ENCODE measurements at regions not wholly inside any gene's neighbourhood (a gene's known extent, or its start where the extent isn't known, plus 50 kb on each side); places are given as distances from the start of the nearest gene placed in this dataset.

DNA sequence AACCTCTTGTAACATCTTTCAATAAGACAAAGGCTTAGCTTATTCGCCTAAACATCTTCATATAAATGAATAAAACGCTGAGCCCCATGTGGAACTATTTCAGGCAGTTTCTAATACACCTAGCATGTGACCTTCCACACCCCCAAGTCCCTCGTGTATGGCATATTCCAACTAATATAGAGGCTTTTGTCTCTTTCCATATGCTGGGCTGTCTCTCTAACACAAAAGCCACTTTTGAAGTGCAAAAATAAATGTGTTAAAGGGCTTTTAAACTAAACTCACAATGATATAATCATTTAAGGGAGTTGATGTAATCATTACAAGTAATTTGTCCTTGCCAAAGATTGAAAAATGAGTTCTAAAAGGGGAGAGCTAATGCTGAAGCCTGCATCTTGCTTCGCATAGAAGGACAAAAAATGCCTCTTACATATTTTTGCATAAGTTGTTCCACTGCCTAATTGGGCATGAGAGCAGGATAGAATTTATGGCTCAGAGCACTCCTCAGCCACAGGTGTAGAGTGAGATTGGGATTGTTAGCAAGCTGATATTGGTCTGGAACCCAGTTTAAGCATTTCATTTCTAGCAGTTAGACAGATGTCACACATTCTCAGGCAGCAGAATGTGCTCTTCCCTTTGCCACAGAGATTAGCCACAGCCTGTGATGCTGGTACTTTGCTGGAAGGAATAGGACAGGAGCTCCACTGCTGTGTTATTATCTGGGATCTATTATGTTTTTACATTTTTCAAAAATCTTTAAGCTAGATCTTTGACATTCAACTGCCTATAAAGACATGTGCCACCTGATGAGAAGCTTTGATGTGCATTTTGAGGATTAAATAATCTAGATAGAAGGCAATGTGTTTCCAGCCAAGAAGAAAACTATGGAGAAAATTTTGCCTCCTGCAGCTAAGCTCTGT, 1044.4 kb downstream of the ADGRL2 start:
- Histone ChIP-seq H3K27ac (ENCODE audit: low read length) (no peak overlapping the region), H3K4me1 (ENCODE audit: control insufficient read depth, insufficient read depth, low read length) (no peaks in the 10 kb centered on the region), H3K27me3 (ENCODE audit: control insufficient read depth, insufficient read depth, low read length) (no peaks in the 10 kb centered on the region), H3K36me3 (ENCODE audit: control insufficient read depth, insufficient read depth, low read length) (no peaks in the 10 kb centered on the region), H3K9me3 (ENCODE audit: control insufficient read depth, low read depth, low read length) (no peaks in the 10 kb centered on the region), H3K4me3 (ENCODE audit: low read length) (no peak overlapping the region)
- DNase-seq: no peak
- WGBS (ENCODE audit: insufficient coverage, low lambda C conversion rate): no CpG with 5 or more reads among the region's 4 CpGs

DNA sequence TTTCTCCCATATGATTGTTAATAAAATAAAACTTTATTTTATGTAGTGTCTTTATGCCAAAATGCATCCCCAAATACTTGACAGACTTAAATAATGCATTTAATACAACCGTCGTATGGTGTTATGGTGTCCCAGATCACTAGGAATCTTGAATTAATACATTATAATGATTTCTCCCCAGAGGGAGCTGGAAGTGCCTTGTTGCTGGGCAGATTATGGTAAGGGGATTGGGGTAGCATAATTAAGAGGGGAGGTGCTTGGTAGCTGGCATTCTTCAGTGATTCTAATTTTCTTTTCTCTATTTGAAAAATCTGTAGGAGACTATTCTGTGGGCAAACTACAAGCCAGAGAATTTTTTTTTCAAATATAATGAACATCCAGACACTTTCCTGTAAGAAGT, 1043.7 kb downstream of the ADGRL2 start:
- Histone ChIP-seq H3K27ac (ENCODE audit: low read length) (no peak overlapping the region), H3K36me3 (ENCODE audit: control insufficient read depth, insufficient read depth, low read length) (no peaks in the 10 kb centered on the region), H3K4me1 (ENCODE audit: control insufficient read depth, insufficient read depth, low read length) (no peaks in the 10 kb centered on the region), H3K9me3 (ENCODE audit: control insufficient read depth, low read depth, low read length) (no peaks in the 10 kb centered on the region), H3K27me3 (ENCODE audit: control insufficient read depth, insufficient read depth, low read length) (no peaks in the 10 kb centered on the region), H3K4me3 (ENCODE audit: low read length) (no peak overlapping the region)
- DNase-seq: no peak
- no CpG with 5 or more reads among the region's 2 CpGs for WGBS (ENCODE audit: insufficient coverage, low lambda C conversion rate)

DNA sequence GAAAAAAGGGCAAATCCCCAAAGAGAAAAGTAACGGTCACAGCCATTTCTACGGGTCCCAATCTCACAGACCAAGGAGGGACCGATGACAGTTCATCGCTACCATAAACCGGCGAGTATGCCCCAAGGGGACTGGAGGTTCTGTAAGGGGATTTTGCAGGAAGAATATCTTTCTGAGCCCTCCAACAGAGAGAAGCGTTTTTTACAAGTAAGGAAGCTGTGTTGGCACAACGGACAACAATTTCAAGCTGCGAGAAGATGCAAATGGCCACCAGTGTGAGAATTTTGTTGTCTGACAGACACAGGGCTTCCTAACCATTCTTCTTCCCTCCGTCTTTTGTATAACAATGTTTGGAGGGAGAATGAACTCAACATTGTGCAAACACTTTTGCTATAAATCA, 1043.1 kb downstream of the ADGRL2 start:
- Histone ChIP-seq H3K27me3 (ENCODE audit: control insufficient read depth, insufficient read depth, low read length) (no peaks in the 10 kb centered on the region), H3K27ac (ENCODE audit: low read length) (no peak overlapping the region), H3K36me3 (ENCODE audit: control insufficient read depth, insufficient read depth, low read length) (no peaks in the 10 kb centered on the region), H3K4me1 (ENCODE audit: control insufficient read depth, insufficient read depth, low read length) (no peaks in the 10 kb centered on the region), H3K9me3 (ENCODE audit: control insufficient read depth, low read depth, low read length) (no peaks in the 10 kb centered on the region), H3K4me3 (ENCODE audit: low read length) (no peak overlapping the region)
- no peak for DNase-seq
- WGBS (ENCODE audit: insufficient coverage, low lambda C conversion rate): 100% methylated on average over 3 of the region's 10 CpGs

DNA sequence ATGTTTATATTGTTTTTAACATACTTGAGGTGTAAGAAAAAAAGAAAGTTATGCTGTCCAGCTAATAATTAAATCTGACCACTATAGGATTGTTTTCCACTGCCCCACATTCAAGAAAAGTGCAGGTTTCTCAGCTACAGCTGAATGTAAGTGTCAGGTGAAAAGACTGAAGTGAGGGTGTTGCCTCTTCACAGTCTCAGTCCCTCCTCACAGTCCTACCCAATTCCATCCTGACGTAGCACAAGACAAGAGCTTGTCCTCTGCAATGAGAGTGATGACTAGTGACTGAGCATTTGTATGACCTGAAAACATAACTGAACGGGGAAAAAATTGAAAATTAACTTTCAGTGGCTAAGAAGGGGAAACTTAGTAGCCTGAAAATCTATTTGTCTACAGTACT, 1039.5 kb downstream of the ADGRL2 start:
- H3K27ac ChIP-seq (ENCODE audit: low read length): no peak overlapping the region
- no peaks in the 10 kb centered on the region for H3K27me3 ChIP-seq (ENCODE audit: control insufficient read depth, insufficient read depth, low read length)
- WGBS (ENCODE audit: insufficient coverage, low lambda C conversion rate): 80% methylated on average over 1 of the region's 2 CpGs
- DNase-seq: no peak
- H3K4me1 ChIP-seq (ENCODE audit: control insufficient read depth, insufficient read depth, low read length): no peaks in the 10 kb centered on the region
- H3K9me3 ChIP-seq (ENCODE audit: control insufficient read depth, low read depth, low read length): no peaks in the 10 kb centered on the region
- H3K4me3 ChIP-seq (ENCODE audit: low read length): no peak overlapping the region
- H3K36me3 ChIP-seq (ENCODE audit: control insufficient read depth, insufficient read depth, low read length): no peaks in the 10 kb centered on the region

DNA sequence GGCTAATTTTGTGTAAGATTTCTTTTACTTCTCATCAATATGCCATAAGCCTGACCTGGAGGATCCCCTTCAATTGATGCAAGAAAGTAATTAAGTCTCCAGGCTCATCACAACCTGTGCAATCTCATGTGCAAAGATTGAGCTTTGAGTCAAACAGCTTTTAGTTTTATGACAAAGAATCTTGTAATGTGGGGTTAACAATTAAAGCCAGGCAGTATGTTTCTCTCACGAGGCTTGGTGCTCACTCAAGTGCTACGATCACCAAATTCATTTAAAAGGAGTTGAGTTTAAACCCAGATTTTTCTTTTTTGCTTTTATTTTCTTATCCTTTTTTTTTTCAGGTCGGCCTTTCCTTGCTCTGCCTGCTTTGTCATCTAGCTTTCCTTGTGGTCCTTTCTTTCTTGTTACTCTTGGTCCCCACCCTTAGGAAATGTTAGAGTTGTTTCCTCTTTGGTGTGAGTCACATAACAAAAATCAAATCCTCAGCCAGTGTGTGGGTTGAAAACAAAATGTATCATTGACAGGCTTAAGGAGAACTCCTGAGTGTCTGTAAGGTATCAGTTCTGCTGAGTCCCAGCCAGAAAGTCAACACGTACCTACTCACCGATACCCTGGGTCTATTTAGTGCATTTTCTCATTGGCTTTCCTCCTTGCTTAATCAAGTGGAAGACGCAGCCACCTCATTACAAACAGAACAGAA, 1037.2 kb downstream of the ADGRL2 start:
- Histone ChIP-seq H3K4me3 (ENCODE audit: low read length) (no peak overlapping the region), H3K9me3 (ENCODE audit: control insufficient read depth, low read depth, low read length) (no peaks in the 10 kb centered on the region), H3K27me3 (ENCODE audit: control insufficient read depth, insufficient read depth, low read length) (no peaks in the 10 kb centered on the region), H3K27ac (ENCODE audit: low read length) (no peak overlapping the region), H3K4me1 (ENCODE audit: control insufficient read depth, insufficient read depth, low read length) (no peaks in the 10 kb centered on the region), H3K36me3 (ENCODE audit: control insufficient read depth, insufficient read depth, low read length) (no peaks in the 10 kb centered on the region)
- WGBS (ENCODE audit: insufficient coverage, low lambda C conversion rate): 63% methylated on average over 5 of the region's 6 CpGs
- DNase-seq: no peak

DNA sequence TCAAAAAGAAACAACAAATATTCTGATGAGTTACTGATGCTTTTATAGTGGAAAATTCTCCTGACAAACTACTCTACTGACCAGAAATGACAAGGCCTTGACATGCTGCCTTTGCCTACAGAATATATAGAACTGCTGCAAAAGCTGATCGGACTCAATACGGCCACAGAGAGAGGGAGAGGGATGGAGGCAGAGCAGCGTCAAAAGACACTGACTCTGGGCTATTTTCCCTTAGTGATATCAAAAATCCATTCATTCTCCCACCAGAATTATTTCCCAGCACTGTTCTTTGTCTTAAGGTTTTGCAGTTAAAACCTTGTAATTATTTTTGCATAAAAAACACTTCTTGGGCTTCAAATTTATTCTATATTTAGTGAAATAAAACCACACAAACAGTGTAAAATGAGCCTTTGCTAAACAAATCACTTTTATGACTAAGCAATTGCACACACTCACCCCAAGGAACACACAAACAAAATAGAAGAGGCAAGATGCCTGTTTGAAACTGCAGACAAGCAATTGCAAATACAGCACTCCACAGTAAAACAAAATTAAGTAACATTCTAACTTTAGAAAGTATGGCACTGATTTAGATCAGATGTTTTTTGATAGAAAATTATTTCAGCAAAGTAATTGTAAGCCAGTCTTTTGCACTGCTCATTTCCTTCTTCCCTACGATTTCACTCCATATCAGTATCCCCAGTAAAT, 1036.4 kb downstream of the ADGRL2 start:
- DNase-seq: no peak
- Histone ChIP-seq H3K27me3 (ENCODE audit: control insufficient read depth, insufficient read depth, low read length) (no peaks in the 10 kb centered on the region), H3K4me3 (ENCODE audit: low read length) (no peak overlapping the region), H3K9me3 (ENCODE audit: control insufficient read depth, low read depth, low read length) (no peaks in the 10 kb centered on the region), H3K36me3 (ENCODE audit: control insufficient read depth, insufficient read depth, low read length) (no peaks in the 10 kb centered on the region), H3K27ac (ENCODE audit: low read length) (no peak overlapping the region), H3K4me1 (ENCODE audit: control insufficient read depth, insufficient read depth, low read length) (no peaks in the 10 kb centered on the region)
- 88% methylated on average over 1 of the region's 4 CpGs for WGBS (ENCODE audit: insufficient coverage, low lambda C conversion rate)

DNA sequence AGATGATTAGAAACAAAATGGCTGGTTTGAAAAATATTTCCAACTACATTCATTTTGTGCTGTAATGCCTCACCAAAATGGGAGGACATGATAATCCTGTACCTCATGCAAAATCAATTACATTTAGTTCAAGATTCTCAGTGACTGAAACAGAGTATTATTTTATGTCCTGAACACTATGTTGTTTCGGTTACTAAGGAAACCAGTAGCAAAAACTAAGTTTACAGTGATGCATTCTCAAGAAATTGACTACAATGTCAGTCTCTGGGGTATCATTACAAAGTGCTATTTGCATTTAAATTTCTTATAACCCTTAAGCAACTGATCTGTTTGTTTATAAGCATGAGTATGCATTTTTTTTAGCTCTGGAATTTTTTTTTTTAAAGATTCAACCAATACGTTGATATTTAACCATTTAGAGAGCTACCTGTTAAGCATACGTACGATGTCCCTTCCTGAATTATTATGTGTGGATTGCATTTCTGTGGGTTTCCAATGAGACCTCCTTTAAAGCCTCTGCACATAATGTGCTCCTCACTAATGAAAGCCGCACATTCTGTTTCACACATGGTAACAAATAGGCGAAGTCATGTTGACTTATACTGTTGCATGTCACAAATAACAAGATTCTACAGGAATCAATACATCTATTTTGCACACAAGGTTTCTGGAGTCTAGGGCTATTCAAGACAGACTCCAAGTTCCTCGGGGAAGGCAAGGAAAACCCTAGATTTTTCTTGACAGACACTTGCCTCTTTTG, 1035.7 kb downstream of the ADGRL2 start:
- DNase-seq: no peak
- WGBS (ENCODE audit: insufficient coverage, low lambda C conversion rate): 72% methylated on average over 2 of the region's 7 CpGs
- H3K27ac ChIP-seq (ENCODE audit: low read length): no peak overlapping the region
- no peaks in the 10 kb centered on the region for H3K4me1 ChIP-seq (ENCODE audit: control insufficient read depth, insufficient read depth, low read length)
- H3K27me3 ChIP-seq (ENCODE audit: control insufficient read depth, insufficient read depth, low read length): no peaks in the 10 kb centered on the region
- no peak overlapping the region for H3K4me3 ChIP-seq (ENCODE audit: low read length)
- H3K9me3 ChIP-seq (ENCODE audit: control insufficient read depth, low read depth, low read length): no peaks in the 10 kb centered on the region
- no peaks in the 10 kb centered on the region for H3K36me3 ChIP-seq (ENCODE audit: control insufficient read depth, insufficient read depth, low read length)

DNA sequence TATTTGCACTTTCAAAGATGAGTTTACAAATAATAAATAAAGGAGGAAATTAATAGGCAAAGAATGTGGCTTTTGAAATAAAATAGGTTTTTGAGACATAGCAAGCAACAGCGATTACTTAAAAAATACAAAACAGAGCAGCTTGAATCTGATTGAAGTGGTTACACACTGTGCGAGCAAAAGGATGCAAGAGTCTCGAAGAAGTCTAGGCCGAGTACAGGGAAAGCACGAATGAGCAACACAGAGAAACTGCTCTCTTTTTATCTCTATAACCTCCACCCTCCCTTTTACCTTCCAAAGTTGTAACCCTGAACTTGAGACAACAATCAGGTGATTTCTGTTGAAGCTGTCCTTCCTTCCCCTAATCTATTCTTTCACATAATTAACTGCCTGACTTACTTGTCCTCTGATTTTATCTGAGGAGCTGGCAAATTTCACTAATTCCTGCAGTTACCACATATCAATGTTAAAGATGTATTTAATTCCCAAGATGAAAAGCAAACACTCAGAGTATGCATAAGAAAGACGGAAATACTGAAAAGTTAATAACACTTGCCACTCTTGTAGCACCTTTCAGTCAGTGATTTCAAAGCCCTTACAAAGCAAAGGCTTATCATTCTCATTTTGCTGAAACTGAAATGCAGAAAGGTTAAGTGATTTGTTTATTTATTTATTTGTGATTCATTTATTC, 1030.1 kb downstream of the ADGRL2 start:
- H3K9me3 ChIP-seq (ENCODE audit: control insufficient read depth, low read depth, low read length): no peaks in the 10 kb centered on the region
- H3K4me3 ChIP-seq (ENCODE audit: low read length): no peak overlapping the region
- no peaks in the 10 kb centered on the region for H3K36me3 ChIP-seq (ENCODE audit: control insufficient read depth, insufficient read depth, low read length)
- WGBS (ENCODE audit: insufficient coverage, low lambda C conversion rate): no CpG with 5 or more reads among the region's 6 CpGs
- no peaks in the 10 kb centered on the region for H3K4me1 ChIP-seq (ENCODE audit: control insufficient read depth, insufficient read depth, low read length)
- no peak for DNase-seq
- no peaks in the 10 kb centered on the region for H3K27me3 ChIP-seq (ENCODE audit: control insufficient read depth, insufficient read depth, low read length)
- no peak overlapping the region for H3K27ac ChIP-seq (ENCODE audit: low read length)

DNA sequence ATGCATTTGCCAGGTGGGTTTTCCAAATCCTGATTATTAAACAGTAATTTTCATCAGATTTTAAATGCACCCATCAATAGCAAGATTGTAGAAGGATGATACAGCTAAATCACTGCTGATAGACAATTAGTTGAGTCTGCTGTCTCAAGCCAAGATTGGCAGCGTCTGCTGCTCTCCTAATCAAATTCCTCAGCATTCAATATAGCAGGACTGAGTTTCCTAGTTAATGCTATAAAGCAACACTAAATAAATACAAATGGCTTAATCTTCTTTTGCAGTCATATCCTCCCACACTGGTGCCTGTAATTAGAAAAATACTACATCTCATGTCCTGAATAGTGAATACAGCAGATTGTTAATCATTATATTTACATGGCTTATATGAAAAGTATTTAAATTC, 1028.8 kb downstream of the ADGRL2 start:
- no peaks in the 10 kb centered on the region for H3K4me1 ChIP-seq (ENCODE audit: control insufficient read depth, insufficient read depth, low read length)
- no peaks in the 10 kb centered on the region for H3K36me3 ChIP-seq (ENCODE audit: control insufficient read depth, insufficient read depth, low read length)
- no peaks in the 10 kb centered on the region for H3K9me3 ChIP-seq (ENCODE audit: control insufficient read depth, low read depth, low read length)
- 100% methylated on average over 1 of the region's 1 CpG for WGBS (ENCODE audit: insufficient coverage, low lambda C conversion rate)
- no peak overlapping the region for H3K4me3 ChIP-seq (ENCODE audit: low read length)
- H3K27ac ChIP-seq (ENCODE audit: low read length): no peak overlapping the region
- DNase-seq: no peak
- H3K27me3 ChIP-seq (ENCODE audit: control insufficient read depth, insufficient read depth, low read length): no peaks in the 10 kb centered on the region
